ENCODE measurements at regions not wholly inside any gene's neighbourhood (a gene's known extent, or its start where the extent isn't known, plus 50 kb on each side); places are given as distances from the start of the nearest gene placed in this dataset.
A peak's percentile ranks its signal among the peaks of the same experiment; 100 is the strongest.
"Not testable (repeated sequence)": the region's sequence is repeated elsewhere in the genome, so short reads cannot be mapped to it uniquely, and the experiment has no call there.

- FAIRE-seq: no peak
These were observed 177.1 kb downstream of the EVX1 start for GRCh38 chr7:27419581-27420177.

DNA sequence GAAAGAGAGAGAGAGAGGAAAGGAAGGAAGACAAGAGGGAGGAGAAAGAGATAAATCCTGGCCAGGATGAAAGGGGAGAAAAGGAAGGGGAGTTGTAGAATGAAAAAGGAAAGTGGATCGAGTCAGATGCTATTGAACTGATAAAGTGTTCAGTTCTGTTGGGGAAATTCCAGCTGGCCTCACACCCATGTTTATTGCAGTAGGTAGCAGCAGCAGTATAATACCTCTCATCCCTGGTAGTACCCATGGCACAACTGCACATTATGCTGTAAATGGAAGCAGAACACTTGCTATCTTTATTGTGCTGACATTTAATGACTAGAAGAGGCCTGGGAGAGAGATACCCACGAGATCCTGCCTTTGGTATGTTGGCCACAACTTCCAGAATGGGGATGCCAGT lies 178.1 kb downstream of the EVX1 start:
- FAIRE-seq: no peak

- FAIRE-seq: no peak
These were observed 180.7 kb downstream of the EVX1 start for GRCh38 chr7:27423290-27423689.

DNA sequence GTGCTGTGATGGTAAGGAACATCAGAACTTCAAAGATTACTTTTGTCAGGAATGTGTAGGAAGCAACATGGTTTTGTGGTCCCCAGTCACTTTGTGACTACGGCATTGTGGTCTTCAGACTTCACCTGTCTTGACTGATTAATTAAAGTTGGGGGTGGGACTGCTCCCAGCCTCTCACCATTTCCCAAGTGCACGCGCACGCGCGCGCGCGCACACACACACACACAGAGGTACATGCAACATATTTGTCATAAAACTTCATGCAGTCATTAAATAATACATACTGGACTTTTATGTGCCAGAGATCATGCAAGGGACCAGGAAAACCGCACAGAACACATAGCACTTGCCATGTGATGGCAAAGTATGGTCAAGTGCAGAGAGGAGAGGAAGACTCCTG lies 181.2 kb downstream of the EVX1 start:
- FAIRE-seq: no peak

DNA sequence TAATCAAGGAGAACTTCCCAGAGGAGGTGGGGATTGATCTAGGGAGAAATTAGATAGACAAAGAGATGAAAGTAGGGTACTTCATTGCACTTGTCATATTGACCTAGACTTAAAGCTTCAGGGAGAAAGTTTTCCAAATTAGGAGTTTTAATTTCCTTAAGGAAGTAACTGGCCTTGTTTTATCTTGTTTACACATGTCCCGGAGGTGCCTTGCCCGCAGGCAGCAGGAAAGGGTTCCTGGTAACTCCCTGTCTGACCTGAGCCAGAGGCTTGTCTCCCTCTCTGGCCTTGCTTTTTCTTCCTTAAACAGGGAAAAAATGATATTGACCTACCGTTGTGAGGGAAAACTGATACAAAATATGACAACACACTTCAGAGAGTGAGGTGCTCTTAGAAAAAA lies 181.6 kb downstream of the EVX1 start:
- no peak for FAIRE-seq

GRCh38 chr7:27424749-27425148 lies 182.1 kb downstream of the EVX1 start:
- no peak for FAIRE-seq

GRCh38 chr7:27427416-27427815 lies 184.8 kb downstream of the EVX1 start:
- FAIRE-seq: no peak

DNA sequence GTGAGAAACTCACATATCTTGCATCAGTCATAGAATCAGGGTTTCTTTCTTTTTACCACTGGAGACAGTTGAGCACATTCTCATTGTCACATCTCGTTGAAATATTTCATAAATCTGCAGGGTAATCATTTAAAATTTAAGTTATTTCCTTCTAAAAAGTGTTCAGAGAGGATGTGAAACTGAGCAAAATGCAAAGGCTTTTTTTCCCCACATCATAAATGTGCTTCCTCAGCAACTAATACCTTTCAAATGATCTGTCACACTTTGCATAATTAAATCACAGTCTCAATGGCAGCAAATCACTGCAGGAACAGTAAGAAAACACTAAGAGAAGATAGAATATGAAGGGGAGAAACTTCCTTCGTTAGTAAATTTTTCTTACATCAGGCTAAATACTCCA lies 187.5 kb downstream of the EVX1 start:
- FAIRE-seq: no peak

DNA sequence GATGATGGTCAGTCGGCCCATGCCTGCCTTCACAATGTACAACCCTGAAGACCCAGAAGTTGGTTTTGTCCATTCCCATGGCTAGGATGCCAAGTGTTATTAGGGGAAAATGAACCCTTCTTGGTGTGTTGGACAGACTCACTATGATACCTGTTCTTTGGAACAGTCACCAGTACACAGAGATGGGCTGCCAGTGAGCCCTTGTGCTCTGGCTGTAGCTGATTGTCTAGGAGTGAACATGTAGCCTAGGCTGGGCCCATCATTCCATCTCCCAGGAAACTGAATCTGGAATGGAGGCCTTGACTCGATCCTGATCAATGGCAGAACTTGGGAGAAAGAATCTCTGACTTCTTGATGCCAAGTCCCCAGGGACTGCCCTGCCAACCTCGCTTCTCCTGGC lies 188.9 kb downstream of the EVX1 start:
- no peak for FAIRE-seq

- no peak for FAIRE-seq
These were observed 191.0 kb downstream of the EVX1 start for GRCh38 chr7:27433581-27433980.

DNA sequence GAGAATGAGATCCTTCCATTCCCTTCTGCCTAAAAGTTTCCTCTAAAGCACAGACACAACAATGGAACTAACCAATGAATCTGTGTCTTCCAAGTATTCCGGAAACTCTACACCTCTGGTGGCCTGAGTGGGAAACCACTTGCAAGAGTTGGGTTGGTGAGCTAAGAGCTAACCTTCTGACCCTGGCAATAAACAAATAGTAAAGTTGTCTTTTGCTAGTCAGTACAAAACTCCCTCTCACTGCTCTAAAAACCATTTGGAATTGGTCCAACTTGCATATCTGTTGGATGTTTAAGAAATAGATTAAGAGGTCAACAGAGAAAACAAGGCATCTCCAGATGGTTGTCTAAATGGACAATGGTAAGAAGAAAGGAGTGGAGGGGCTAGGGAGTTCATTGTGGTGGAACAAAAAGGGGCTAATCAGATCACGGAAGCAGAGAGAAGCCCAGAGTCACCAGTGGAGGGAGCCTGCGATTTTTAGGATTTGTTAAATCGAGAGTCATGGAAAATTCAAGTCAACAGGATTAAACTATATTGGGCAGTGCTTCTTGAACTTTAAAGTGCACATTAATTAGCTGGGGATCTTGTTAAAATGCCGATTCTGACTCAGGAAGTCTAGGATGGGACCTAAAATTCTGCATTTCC lies 192.3 kb downstream of the EVX1 start:
- FAIRE-seq: peak; percentile 87

- no peak for FAIRE-seq
These were observed 192.9 kb downstream of the EVX1 start for GRCh38 chr7:27435461-27435860.

DNA sequence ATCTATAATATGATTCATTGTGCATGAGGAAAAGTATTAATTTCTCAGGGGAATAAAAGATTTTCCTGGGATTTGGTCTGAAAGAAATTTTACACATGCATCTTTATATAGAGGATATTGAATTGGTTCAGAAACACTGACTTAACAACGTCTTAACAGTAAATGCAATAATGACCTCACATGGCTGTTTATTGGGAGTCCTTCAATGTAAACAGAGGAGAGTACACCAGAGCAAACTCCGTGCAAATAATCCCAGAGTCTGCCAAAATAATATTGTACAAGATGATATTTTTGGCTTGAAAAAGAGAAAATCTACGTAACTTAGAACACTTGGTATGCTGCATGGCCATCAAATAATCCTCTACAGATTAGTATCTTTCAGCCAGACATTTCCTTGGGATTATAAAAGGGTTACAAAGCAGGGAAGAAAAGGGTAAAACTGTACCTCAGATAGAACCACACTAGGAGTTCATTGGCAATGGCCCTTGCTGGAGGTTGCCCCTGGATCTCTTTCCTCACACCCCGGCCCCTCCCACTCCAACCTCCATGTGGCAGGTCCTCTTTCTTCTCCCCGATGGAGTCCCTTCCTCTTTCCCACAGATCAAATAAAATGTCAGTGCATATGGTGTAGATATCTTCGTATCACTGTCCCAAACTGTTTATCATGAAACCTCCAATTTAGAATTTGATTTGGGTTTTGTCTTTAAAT lies 196.4 kb downstream of the EVX1 start:
- no peak for FAIRE-seq

GRCh38 chr7:27442455-27442854 lies 199.9 kb downstream of the EVX1 start:
- no peak for FAIRE-seq

GRCh38 chr7:27449046-27449445 lies 206.4 kb downstream of the EVX1 start:
- FAIRE-seq: not testable (repeated sequence)

GRCh38 chr7:27453702-27454405 lies 208.8 kb downstream of the HIBADH start:
- FAIRE-seq: no peak

GRCh38 chr7:27457120-27457519 lies 205.6 kb downstream of the HIBADH start:
- not testable (repeated sequence) for FAIRE-seq

DNA sequence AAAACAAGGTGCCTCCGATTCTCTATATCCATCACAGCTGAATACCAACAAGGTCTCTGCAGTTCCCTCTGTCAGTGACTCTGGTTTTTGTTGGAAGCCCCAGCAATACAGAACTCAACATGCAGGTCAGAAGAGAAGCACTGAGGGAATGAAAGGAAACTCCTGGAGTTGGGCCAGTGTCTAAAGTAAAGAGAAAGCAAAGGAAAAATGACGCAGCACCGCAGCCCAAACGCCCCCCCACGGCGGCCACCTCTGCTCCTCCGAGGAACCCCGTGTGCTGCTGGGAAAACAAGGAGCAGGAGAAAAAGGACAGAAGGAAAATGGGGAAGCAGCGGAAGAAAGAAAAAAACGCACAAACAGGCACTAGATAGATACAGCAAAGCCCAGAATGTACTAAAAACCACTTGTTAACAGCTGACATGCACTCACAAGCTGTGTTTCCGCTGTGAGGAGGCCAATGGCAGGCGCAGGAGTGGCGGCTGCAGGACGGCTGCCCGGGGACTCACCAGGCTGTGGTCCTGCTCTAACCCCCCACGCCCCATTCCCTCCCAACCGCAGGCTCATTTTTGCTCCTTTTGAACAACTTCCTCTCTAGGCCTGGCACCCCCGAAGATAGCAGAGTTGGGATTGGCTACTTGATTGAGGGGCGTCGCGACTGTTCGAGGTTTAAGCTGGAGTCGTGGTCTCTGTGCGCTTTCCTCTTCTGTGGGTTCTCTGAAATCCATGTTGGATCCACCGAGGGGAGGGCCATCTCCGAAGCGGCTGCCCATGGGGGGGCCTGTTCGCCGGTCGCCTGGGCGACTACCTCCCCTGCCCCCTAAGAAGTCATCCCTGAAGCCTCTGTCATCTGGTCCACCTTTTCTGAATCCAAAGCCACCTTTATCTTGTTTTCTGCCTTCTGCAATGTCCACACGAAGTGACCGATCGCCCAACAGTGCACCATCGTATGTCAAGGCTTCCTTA lies 204.8 kb downstream of the HIBADH start:
- FAIRE-seq: not testable (repeated sequence)

DNA sequence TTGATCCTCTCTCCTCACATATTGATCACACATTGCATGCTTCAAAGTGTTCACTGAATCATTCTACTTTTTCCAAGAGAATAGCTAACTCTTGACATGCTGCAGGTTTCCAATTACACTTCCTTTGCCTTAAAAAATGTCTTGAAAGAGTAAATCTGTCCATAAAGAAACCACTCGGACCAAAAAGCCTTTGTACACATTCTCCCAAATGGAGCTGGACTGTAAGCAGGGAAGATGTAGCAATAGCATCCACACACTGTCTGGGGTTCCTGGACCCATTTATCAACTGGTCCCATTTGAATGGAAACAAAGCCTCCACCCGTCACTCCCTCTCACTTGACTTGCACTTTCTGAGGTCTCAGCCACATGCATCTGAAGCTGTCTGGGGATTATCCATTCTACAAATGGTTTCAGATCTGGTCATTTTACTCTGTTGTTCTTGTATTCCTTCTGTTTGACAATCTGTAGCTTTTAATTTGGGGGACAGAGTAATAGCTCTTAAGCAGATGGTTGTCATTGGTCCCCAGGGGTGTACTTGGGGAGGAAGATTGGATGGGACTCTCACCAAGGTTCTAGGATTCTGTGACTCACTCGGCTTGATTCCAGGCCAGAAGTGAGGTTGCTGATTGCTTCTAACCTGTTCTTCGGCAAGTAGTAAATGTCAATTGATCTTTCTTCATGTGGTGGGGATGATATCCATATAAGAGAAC lies 203.5 kb downstream of the HIBADH start:
- FAIRE-seq: no peak

- FAIRE-seq: peak; percentile 45
These were observed 203.0 kb downstream of the HIBADH start for GRCh38 chr7:27459731-27460053.

GRCh38 chr7:27462575-27463270 lies 200.0 kb downstream of the HIBADH start:
- FAIRE-seq: peak; percentile 21
